HG02610 (cell line): ENCODE measurements at regions not wholly inside any gene's neighbourhood (a gene's known extent, or its start where the extent isn't known, plus 50 kb on each side); places are given as distances from the start of the nearest gene placed in this dataset.
"Not testable (repeated sequence)": the region's sequence is repeated elsewhere in the genome, so short reads cannot be mapped to it uniquely, and the experiment has no call there.

ENCODE experiments used
- ATAC-seq: cut with Tn5 transposase; IDR thresholded peaks from one replicate; pipeline ENCODE4 v1.9.1; 2021; ENCODE audit warnings: mild to moderate bottlenecking, moderate library complexity; ENCODE audit not compliant: unreplicated experiment

- ATAC-seq: no peak
Measured at GRCh38 chr13:33340631-33341030, 55.1 kb upstream of the STARD13 start.

- no peak for ATAC-seq
Measured at GRCh38 chr13:33341861-33342452, 56.4 kb upstream of the STARD13 start.

GRCh38 chr13:33345842-33346241 lies 60.3 kb upstream of the STARD13 start:
- ATAC-seq: no peak

GRCh38 chr13:33347861-33348260 lies 62.3 kb upstream of the STARD13 start:
- ATAC-seq: no peak

- no peak for ATAC-seq
Measured at GRCh38 chr13:33348366-33348765, 62.8 kb upstream of the STARD13 start.

- no peak for ATAC-seq
Measured at GRCh38 chr13:33349288-33349985, 63.9 kb upstream of the STARD13 start.

- no peak for ATAC-seq
Measured at GRCh38 chr13:33349986-33350826, 64.7 kb upstream of the STARD13 start.

- no peak for ATAC-seq
Measured at GRCh38 chr13:33351319-33351718, 65.8 kb upstream of the STARD13 start.

- no peak for ATAC-seq
Measured at GRCh38 chr13:33352041-33352440, 66.5 kb upstream of the STARD13 start.

- ATAC-seq: no peak
Measured at GRCh38 chr13:33352526-33352925, 67.0 kb upstream of the STARD13 start.

- ATAC-seq: peak; percentile 51
Measured at GRCh38 chr13:33353210-33353609, 67.7 kb upstream of the STARD13 start.

GRCh38 chr13:33353646-33354045 lies 68.1 kb upstream of the STARD13 start:
- no peak for ATAC-seq

- ATAC-seq: no peak
Measured at GRCh38 chr13:33355201-33355895, 69.8 kb upstream of the STARD13 start.

- not testable (repeated sequence) for ATAC-seq
Measured at GRCh38 chr13:33358076-33358475, 72.5 kb upstream of the STARD13 start.

GRCh38 chr13:33362986-33363727 lies 77.6 kb upstream of the STARD13 start:
- no peak for ATAC-seq

- ATAC-seq: no peak
Measured at GRCh38 chr13:33364192-33364591, 78.6 kb upstream of the STARD13 start.

- ATAC-seq: no peak
Measured at GRCh38 chr13:33366469-33367062, 81.0 kb upstream of the STARD13 start.

GRCh38 chr13:33367171-33367895 lies 81.8 kb upstream of the STARD13 start:
- no peak for ATAC-seq

- ATAC-seq: peak; percentile 75
Measured at GRCh38 chr13:33367926-33368325, 82.4 kb upstream of the STARD13 start.
